HG02623 (cell line): ENCODE measurements at regions not wholly inside any gene's neighbourhood (a gene's known extent, or its start where the extent isn't known, plus 50 kb on each side); places are given as distances from the start of the nearest gene placed in this dataset.

Experiments used
- ATAC-seq: cut with Tn5 transposase; IDR thresholded peaks from one replicate; pipeline ENCODE4 v1.9.1; 2021; ENCODE audit warnings: moderate library complexity; ENCODE audit not compliant: unreplicated experiment

DNA sequence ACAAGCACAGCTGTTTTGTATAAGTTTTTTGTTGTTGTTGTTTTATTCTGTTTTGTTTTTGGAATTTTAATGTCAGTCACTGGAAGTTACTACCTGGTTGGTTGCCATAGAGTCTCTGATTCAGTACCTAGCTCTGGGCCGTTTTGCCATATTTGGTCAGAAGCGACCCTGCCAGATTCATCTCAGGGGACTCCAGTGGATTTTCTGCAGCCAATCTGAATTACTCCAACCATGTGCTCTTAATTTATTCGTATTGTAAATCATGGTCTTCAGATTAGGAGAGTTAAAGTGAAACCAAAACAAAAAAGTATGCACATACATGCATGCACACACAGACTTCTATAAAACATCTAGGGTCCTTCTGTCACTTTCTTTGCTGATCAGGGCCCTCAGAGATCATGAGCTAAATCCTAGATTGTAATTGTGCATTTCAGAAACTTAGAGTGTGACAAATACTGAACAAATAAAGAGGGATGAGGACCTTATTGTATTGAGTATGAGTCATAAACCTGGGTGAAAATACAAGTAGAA lies 317.4 kb upstream of the UBE2E3 start:
- no peak for ATAC-seq

DNA sequence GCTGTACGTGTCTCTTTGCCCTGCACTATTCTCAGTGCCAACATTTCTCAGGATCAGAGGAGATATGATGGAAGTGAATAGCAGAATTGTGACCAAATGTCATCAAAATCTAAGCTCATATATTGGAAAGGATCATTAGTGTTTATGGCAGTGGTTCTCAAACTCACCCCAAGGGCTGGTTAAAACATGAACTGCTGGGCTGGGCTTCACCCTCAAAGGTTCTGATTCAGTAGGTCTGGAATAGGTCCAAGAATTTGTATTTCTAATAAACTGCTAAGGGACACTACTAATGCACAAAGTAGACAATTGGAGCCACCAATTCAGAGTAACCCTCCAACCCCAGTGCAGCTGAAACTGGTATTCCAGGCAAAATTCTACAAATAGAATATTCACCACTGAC lies 317.9 kb upstream of the UBE2E3 start:
- ATAC-seq, result no peak

DNA sequence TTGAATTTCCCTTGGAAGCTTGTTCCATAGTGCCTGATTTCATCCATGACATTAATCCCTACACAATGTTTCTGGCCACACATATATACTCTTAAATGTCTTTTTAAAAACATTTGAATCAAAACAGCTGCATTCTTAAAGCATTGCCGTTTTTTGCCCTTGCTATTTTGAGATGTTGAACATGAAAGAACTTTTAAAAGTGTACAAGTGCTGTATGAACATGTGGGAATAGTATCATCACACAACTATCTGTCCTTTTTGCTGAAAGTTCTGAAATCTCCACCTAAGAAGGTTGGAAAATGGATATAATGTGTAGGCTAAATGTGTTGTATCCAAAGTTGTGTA lies 318.7 kb upstream of the UBE2E3 start:
- no peak for ATAC-seq

DNA sequence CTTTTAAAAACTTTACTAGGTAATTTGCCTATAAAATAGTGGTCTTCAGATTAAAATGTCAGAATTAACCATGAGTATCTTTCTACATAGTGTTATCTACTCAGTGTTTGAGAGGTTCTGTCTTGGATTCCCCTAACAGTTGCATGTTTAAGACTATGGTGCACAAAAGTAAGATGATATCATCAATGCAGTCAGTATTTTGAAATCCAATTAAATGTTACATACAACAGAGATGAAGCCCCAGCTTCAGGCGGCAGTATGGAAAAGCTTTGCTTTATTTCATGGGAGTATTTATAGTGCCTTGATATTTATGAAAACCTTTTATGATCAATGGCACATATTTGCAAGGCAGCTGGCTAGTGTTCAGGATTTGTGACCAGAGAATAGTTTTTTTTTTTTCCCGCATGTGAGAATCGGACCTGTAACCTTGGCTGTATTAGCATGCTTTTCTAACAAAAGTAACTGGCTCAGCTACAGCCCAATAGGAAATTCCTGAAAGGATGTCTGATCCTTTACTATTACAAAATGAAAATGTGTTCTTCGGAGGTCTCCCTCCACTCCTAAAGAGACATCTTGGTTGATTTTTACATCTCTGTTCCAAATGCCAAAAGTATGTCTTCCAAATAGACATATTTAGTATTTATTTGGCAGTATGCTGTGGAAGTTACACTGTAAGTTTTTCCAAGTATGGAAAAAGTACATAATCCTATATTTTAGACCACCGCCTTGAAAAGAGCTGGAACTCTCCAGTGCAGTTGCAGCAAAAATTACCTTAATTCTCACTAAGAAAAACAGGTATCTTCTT lies 319.3 kb upstream of the UBE2E3 start:
- no peak for ATAC-seq

DNA sequence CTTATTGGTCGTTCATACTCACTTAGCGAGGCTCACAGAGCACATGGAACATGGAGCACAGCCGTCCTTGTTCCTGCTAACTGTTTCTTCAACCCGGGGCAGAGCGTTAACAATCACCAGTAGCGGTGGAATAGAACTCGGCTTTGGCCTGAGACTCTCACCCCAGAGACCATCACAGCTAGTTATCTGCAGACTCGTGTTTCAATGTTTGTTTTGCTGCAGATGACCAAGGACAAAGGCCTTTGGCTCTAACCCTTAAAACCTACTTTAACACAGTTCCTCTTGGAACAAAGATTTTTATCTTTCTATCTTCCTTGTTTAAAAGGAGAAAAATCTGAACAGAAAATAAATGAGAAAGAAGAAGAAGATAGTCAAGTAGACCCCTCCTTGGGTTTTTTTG lies 320.2 kb upstream of the UBE2E3 start:
- ATAC-seq, result no peak

DNA sequence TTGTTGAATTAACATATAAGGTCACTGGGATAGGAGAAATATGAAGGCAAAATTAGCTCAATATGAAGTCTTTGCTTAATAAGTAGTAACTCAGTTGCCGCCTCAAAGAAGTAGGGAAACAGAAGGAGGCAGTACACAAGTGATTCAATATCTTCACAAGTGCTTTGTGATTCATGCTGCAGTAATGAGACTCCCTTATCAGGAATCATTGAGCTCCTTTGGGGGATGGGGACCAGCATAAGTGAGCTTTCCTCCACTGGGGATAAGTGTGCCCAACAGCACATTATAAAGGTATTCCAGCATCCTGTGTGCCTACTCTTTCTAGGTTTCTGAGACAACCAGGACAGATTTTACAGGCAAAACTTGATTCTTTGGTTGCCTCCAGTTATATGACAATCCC lies 323.4 kb upstream of the UBE2E3 start:
- no peak for ATAC-seq

DNA sequence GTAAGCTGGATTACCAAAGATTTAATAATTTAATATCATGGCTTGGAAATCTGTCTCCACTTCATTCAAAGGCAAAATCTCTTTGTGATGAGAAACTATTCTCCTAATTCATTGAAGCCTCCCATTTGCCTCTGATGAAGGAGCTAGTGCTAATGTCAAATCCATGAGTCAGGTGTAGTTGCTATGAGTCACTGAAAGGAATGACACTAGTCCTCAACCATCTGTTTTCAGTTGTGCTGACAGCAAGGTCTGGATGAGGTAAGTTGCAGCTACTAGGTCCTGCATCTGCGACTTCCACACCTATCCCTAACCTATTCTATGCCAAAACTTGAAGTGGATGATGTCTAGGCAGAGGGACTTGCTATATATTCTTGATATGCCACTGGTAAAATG lies 324.0 kb upstream of the UBE2E3 start:
- ATAC-seq, result no peak

DNA sequence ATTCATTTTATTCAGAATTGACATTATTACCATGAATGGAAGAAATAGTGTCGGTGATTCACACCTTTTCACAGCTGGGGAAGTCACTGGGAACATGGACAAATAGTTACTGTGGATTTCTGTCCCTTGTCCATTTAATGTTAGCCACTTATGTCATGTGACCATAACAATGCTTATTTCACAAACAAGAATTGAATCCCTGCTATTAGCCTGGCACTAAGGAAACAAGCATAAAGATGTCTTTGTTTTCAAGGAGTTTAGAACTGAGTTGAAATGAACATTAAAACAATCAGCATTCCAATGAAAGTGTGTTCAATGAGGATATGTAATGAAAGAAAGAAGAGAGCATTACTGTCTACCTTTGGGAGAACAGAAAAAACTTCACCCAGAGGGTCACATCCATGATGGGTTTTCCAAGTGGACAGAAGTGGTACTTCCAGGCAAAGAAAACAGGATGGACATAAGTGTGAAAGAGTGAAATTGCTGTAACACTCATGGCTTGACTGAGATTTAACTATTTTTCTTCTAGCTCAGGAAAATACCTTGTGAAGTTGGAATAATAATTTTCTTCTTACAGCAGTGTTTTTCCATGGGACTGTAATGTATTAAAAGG lies 324.5 kb upstream of the UBE2E3 start:
- ATAC-seq, result no peak

DNA sequence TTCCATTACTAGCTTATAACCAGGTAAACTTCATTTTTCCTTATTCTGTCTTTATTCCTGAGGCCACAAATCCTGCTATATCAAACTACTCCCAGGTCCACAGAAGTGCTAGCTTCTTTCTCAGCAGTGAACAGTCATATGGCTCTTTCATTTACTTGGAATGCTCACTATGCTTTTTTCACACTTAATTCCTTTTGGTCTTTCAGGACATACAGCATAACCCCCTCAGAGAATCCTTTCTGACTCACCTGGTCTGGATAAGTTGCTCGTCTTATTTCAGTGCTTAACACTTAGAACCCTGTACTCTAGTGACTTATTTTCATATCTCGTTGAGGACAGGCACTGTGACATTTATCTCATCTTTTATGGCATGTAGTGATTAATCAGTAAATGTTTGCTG lies 325.0 kb upstream of the UBE2E3 start:
- no peak for ATAC-seq

DNA sequence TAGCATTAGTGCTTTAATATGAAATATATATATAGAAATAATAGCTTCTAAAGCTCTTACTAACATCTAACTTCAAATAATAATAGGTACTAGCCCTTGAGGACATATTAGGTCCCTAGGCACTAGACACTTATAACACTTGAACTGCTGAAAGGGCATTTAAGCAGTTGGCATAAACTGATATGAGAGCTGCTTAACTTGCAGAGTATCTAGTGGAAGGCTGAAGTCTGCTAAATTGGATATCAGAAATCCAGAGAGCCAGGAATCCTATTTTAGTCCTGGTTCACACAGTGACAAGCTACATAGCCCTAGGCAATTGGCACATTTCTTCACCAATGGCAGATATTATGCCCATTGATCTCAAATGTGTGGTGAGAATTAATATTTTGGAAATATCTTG lies 326.9 kb upstream of the UBE2E3 start:
- no peak for ATAC-seq

DNA sequence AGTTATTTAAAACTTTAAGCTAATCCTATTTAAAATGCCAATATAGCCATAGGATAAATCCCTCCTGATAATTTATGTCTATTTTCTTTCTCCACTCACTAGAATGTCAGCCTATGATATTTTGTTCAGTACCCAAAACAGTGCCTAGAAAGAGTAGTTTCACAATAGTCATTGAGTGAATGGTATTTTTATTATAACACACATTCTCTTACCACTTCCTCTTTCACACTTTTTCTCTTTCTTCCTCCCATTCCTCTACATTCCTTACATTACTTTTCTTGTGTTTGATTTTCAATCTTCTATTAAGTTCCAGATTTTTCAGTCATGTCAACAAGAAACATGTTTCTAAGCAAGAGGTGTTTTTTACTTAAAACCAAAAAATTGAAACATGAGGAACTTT lies 327.6 kb upstream of the UBE2E3 start:
- no peak for ATAC-seq

DNA sequence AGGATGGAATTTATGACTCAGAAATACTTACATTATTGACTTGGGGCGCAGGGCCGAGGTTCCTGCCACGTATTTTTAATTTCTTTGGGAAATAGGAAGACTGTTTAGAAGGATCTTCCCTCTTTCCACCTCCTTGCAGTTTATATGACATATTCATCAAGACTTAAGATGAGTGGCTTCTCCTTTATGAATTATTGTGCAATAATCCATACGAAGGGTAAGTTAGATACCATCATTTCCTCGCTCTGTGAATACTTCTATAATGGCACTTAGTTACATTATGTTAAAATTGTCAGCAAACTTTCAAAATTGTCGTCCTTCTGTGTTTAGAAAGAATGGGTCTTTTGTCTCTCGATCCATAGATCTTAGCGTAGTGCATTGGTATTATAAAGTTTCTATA lies 328.8 kb upstream of the UBE2E3 start:
- ATAC-seq, result no peak

DNA sequence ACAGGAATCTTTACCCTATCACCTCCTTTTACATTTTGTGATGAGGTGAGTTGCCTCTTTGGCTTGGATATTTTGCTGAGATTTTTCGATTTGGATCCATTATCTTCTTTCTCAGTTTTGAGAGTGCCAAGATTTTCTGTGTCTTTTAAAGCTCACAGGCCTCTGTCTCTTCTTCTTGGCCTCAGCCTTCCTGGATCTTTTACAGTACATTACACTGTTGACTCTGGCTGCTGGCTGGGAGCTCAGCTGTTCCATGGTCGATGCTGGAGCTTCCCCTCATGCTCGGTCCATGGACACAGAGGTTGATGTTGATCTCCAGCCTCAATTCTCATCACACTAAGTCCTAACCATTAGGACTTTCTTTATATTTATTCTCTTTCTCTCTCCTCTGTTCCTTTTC lies 332.8 kb upstream of the UBE2E3 start:
- ATAC-seq, result no peak

DNA sequence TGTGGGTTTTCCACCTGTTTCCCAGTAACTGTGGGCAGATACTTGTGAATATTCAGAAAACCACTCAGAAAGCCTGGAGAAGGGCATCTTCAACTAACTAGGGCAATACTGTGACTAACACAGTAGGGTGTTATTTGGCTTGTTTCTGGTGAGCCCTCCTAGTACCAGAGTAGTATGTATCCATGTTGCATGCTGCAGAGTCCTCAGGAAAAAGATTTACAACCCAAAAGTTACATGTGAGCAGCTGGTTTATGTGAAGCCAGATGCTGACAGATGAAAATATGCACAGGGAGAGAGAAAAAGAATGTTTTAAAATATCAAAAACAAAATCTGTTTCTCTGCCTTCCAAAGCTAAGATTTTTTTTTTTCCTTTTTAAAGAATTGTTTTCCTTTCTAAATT lies 333.2 kb upstream of the UBE2E3 start:
- no peak for ATAC-seq

DNA sequence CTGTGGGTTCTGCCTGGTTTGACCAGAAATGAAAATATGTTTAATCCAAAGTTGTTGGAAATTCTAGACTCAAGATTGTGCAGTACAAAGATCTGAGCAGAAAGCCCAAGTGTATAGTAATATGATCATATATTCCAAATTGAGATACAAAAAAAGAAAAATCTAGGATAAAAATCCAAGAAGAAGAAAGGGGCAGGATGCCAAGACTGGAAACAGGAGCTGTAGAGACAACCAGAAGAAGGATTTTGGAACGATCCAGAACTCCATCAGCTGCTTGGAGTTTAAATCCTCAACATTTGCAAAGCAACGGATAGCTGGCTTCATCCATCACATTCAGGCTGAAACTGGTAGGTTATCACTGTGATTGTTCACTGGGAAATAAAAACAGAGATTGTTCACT lies 333.6 kb upstream of the UBE2E3 start:
- no peak for ATAC-seq

DNA sequence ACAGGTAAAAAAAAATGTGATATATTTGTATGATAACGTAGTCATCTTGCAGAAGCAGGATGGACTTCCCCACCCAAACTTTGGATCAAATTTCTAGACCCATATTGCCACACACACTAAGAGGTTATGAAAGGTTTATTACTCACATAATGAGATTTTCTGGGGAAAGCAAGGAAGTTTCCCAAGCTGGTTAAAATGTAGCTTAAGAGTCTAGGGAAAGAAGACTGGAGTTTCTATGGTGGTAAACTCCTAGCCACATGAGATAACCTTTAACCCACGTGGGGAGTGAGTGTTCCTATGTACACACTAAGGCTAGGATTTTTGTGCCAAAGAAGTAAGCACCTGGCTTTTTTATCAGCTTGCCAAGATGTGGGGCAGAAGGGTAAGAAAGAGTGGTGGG lies 335.7 kb upstream of the UBE2E3 start:
- no peak for ATAC-seq

DNA sequence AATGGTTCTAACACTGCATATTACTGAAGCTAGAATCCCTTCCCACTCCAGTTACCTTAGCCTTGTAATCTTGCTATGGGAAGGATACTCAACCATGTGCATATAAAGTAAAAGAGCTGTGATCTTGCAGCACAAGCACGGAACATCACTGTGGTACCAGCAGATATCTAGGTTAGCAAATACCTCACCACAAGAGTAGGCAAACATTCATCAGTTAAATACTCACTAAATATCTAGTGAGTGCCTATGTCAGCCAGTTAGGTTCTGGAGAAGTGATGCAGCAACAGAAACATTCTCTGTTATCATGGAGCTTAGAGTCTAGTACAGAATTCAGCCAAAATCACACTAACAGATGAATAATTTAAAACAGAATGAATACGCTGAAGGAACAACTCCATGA lies 349.6 kb upstream of the UBE2E3 start:
- ATAC-seq, result no peak

DNA sequence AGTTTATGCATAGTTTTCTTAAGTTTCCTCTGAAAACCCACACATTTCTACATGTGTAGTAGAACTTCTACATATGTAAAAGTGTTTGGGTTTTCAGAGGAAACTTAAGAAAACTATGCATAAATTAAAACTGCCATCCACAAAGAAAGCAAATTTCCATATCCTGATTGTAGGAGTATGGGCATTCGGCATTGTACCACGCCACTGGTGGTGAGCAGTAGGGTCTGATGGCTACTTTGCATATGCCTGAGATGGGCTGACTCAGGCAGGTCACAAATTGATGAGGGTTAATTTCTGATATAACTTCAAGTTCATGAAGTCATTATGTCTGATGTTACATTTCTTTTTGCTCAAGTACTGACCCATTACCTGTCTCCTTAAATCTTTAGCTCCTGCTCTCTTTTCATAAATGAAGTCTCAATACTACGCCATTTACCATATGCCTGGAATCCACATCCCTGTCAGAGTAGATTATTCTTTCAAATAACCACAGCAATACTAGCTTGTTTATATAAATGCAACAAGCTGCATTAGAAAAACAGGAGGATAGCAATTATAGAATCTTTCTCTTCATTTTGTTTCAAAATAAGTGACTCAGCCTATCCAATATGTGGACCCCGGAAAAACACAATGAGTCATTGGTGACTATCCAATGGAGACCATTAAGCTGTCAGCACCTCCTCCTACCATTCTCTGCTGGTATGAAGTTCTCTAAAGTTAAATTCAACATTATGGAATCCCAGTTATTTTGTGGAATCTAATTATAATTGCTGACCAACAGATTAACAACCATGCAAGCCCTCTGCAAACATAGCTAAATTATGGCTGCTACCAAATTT lies 355.2 kb upstream of the UBE2E3 start:
- no peak for ATAC-seq

DNA sequence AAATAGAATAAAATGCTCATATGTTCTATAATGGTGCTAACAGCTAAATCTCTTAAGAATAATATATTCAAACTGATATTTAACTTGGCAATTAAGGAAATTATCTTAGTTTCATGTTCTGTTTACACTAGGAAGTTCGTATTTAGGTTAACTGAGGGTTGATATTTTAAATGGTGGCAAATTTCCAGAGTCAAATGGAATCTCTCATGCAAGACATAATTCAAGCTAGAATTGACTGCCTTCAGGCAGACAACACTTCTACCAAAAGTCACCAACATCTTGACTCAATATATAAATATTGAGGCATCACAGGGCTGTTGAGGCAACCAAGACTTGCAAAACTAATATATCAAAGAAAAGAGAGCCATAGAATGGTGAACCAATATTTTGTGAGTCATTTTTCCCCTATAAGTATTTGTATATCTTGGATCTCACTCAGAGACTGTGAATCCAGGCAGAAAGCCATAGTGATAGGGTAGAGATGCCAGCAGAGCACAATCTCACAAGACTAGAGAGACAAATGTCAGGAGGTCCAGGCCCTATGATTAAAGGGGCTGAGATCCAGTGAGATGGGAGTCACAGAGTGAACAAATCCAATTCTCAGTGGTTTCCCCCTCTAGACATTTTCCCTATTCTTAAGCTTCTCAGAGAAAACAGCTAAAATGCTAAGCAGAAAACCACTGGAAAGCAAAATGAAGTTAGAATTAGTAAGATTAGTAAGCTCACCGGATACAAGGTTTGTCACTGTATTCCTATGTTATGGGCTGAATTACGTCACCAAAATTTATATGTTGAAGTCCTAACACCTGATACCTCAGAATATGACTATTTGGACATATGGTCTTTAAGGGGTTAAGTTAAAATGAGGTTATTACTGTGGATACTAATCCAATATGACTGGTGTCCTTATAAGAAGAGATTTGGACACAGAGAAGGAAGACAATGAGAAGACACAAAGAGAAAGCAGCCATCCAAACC lies 358.2 kb upstream of the UBE2E3 start:
- no peak for ATAC-seq

DNA sequence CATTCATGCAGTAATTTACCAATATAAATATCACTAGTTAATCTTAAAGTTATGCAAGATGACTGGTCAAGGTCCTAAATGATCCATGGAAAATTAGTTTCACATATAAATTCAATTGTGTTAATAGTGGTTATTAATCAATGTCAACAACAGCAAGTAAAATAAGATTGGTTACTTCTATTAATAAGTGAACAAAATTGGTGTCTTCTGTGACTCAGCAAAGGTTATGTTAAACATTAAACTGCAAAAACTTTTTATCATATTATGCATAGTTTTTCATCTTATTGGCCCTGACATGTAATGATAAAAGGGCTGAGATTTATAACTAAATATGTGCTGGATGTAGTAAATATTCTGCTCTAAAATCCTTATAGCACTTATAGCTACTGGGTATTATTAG lies 359.0 kb upstream of the UBE2E3 start:
- no peak for ATAC-seq

DNA sequence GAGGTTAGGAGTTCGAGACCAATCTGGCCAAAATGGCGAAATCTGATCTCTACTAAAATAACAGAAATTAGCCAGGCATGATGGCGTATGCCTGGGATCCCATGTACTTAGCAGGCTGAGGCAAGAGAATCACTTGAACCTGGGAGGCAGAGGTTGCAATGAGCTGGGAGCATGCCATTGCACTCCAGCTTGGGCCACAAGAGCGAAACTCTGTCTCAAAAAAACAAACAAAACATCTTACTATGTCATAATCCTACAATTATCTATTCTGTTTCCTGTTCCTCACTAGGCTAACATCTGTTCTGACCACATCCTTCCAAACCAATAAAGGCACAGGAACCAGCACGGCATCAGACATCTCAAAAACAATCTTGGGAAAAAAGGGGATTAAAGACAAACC lies 361.8 kb upstream of the UBE2E3 start:
- no peak for ATAC-seq
